T-helper 1 cell treated with Interleukin-12 subunit alpha and Interleukin-12 subunit beta and Interleukin-4 antibody, amounts not matched to agents 30 μg/mL and 1 μg/mL, for 36 hours (primary cell): ENCODE measurements at regions not wholly inside any gene's neighbourhood (a gene's known extent, or its start where the extent isn't known, plus 50 kb on each side); places are given as distances from the start of the nearest gene placed in this dataset.
"Not testable (repeated sequence)": the region's sequence is repeated elsewhere in the genome, so short reads cannot be mapped to it uniquely, and the experiment has no call there.

Experiments used
- H3K27ac Mint-ChIP-seq: one replicate; pipeline ENCODE4 v1.8.0; 2021; ENCODE audit warnings: mild to moderate bottlenecking, mixed read lengths
- H3K27me3 Mint-ChIP-seq: one replicate; pipeline ENCODE4 v1.8.0; 2021; ENCODE audit warnings: low read depth, mixed read lengths
- H3K36me3 Mint-ChIP-seq: one replicate; pipeline ENCODE4 v1.8.0; 2021; ENCODE audit warnings: low read depth, mixed read lengths
- H3K4me1 Mint-ChIP-seq: one replicate; pipeline ENCODE4 v1.8.0; 2021; ENCODE audit warnings: low read depth, mixed read lengths
- H3K4me3 Mint-ChIP-seq: one replicate; pipeline ENCODE4 v1.8.0; 2021; ENCODE audit warnings: mild to moderate bottlenecking, moderate library complexity, mixed read lengths
- H3K9me3 Mint-ChIP-seq: one replicate; pipeline ENCODE4 v1.8.0; 2021; ENCODE audit warnings: mixed read lengths

- H3K4me3 Mint-ChIP-seq = no peak overlapping the region
- H3K4me1 Mint-ChIP-seq = peaks cover 17% of the 10 kb centered on the region
- H3K9me3 Mint-ChIP-seq = no peaks in the 10 kb centered on the region
- H3K27me3 Mint-ChIP-seq = peaks cover 4% of the 10 kb centered on the region
- H3K27ac Mint-ChIP-seq = no peak overlapping the region
- H3K36me3 Mint-ChIP-seq = no peaks in the 10 kb centered on the region
These were observed 79.3 kb upstream of the RASA1 start for GRCh38 chr5:87188391-87188790.

- no peak overlapping the region for H3K27ac Mint-ChIP-seq
- no peaks in the 10 kb centered on the region for H3K36me3 Mint-ChIP-seq
- H3K27me3 Mint-ChIP-seq = no peaks in the 10 kb centered on the region
- peaks cover 16% of the 10 kb centered on the region for H3K4me1 Mint-ChIP-seq
- no peak overlapping the region for H3K4me3 Mint-ChIP-seq
- H3K9me3 Mint-ChIP-seq = no peaks in the 10 kb centered on the region
These were observed 77.6 kb upstream of the RASA1 start for GRCh38 chr5:87190041-87190440.

DNA sequence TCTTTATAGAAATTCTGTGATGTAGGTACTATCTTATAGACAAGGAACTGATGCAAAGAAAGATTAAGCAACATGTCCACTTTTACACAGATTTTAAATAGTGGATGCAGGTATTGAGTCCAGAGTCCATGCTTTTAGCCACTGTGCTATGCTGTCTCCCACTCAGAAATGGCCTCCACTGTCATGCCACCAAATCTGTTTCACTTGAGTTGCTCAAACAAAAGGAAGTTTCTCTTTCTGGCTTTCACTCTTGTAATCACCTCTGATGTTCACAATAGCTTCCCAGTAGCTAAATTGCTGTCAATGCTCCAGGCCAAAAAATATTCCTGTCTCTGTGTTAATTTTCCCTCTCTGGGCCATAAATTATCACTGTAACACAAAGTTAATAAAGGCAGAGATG, 77.0 kb upstream of the RASA1 start:
- no peaks in the 10 kb centered on the region for H3K9me3 Mint-ChIP-seq
- H3K27me3 Mint-ChIP-seq = no peaks in the 10 kb centered on the region
- H3K4me3 Mint-ChIP-seq = no peak overlapping the region
- H3K27ac Mint-ChIP-seq = no peak overlapping the region
- H3K4me1 Mint-ChIP-seq = peaks cover 19% of the 10 kb centered on the region
- H3K36me3 Mint-ChIP-seq = no peaks in the 10 kb centered on the region

DNA sequence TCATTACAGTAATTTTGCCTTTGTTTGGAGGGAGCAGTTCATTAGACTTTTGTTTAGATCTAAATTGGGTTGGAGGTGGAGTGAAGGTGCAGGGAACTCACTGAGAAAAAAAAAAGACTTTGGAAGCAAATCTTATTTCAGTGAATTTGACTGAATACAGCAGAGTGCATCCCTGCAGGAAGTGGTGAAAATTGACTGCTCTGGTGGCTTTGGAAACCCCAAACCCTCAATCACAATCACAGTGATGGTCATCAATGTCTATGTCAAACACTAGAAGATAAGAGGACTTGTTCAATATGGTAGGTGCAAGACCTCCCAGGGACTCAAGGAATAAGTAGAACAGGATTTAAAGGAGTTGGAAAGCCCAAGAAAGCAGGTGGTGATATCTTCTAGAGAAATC, 76.0 kb upstream of the RASA1 start:
- H3K27ac Mint-ChIP-seq = no peak overlapping the region
- H3K9me3 Mint-ChIP-seq = no peaks in the 10 kb centered on the region
- H3K27me3 Mint-ChIP-seq = no peaks in the 10 kb centered on the region
- H3K4me1 Mint-ChIP-seq = peaks cover 19% of the 10 kb centered on the region
- H3K36me3 Mint-ChIP-seq = no peaks in the 10 kb centered on the region
- no peak overlapping the region for H3K4me3 Mint-ChIP-seq

DNA sequence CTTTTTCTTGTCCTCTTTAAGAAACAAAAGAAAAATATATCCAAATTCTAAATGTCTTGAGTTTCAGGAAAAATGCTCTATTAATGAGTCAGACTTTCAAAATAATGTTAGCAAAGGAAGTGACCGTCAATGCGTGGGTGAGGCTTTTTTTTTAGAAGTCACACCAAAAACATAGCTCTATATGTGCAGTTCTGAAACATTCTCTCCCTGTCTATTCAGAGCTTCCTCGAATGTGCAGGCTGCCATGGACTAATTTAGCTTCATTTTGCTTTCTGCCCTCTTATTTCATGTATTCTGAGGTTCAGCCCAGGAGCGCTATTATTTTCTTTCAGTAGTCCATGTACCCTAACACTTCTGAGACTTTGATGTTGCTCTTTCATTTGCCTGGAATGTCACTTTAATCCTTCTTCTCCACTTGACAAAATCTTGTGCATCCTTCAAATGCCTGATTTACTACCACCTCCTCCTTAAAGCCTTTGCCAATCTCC, 72.5 kb upstream of the RASA1 start:
- no peak overlapping the region for H3K4me3 Mint-ChIP-seq
- H3K4me1 Mint-ChIP-seq = peaks cover 19% of the 10 kb centered on the region
- H3K27ac Mint-ChIP-seq = no peak overlapping the region
- H3K27me3 Mint-ChIP-seq = no peaks in the 10 kb centered on the region
- peaks cover 6% of the 10 kb centered on the region for H3K9me3 Mint-ChIP-seq
- H3K36me3 Mint-ChIP-seq = no peaks in the 10 kb centered on the region

GRCh38 chr5:87195616-87196015, 72.1 kb upstream of the RASA1 start:
- Mint-ChIP-seq H3K27me3 (no peaks in the 10 kb centered on the region), H3K27ac (no peak overlapping the region), H3K4me1 (peaks cover 19% of the 10 kb centered on the region), H3K4me3 (no peak overlapping the region), H3K9me3 (peaks cover 11% of the 10 kb centered on the region), H3K36me3 (no peaks in the 10 kb centered on the region)

GRCh38 chr5:87198010-87198409, 69.7 kb upstream of the RASA1 start:
- H3K4me3 Mint-ChIP-seq = no peak overlapping the region
- H3K27ac Mint-ChIP-seq = no peak overlapping the region
- no peaks in the 10 kb centered on the region for H3K36me3 Mint-ChIP-seq
- H3K27me3 Mint-ChIP-seq = peaks cover 4% of the 10 kb centered on the region
- H3K9me3 Mint-ChIP-seq = peaks cover 19% of the 10 kb centered on the region
- peaks cover 5% of the 10 kb centered on the region for H3K4me1 Mint-ChIP-seq

DNA sequence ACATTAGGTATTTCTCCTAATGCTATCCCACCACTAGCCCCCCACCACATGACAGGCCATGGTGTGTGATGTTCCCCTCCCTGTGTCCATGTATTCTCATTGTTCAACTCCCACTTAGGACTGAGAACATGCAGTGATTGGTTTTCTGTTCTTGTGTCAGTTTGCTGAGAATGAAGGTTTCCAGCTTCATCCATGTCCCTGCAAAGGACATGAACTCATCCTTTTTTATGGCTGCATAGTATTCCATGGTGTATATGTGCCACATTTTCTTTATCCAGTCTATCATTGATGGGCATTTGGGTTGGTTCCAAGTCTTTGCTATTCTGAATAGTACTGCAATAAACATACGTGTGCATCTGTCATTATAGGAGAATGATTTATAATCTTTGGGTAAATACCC, 68.4 kb upstream of the RASA1 start:
- H3K36me3 Mint-ChIP-seq, H3K4me3 Mint-ChIP-seq, H3K4me1 Mint-ChIP-seq, H3K27me3 Mint-ChIP-seq, H3K27ac Mint-ChIP-seq: not testable (repeated sequence)
- H3K9me3 Mint-ChIP-seq = peaks cover 19% of the 10 kb centered on the region

GRCh38 chr5:87199704-87200103, 68.0 kb upstream of the RASA1 start:
- H3K4me1 Mint-ChIP-seq, H3K27ac Mint-ChIP-seq, H3K27me3 Mint-ChIP-seq, H3K4me3 Mint-ChIP-seq, H3K36me3 Mint-ChIP-seq: not testable (repeated sequence)
- peaks cover 19% of the 10 kb centered on the region for H3K9me3 Mint-ChIP-seq

DNA sequence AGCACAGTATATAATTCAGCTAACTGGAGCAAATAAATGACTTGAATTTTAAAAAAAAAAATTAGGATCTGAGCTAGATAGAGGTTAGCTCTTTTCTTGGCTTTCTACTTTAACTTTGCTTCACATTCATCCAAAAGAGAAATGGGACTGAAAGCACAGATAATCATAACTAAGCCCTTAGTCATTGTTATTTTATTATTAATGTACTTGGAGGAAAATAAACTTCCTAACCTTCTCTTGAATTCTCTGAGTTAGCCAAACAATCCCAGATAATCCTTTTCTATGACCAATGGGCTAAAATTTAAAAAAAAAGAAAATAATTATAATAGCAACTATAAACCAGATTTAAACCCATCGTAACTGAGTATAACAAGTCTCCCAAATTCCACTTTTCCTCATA, 57.6 kb upstream of the RASA1 start:
- Mint-ChIP-seq H3K9me3 (peaks cover 5% of the 10 kb centered on the region), H3K4me1 (no peaks in the 10 kb centered on the region), H3K27me3 (peaks cover 8% of the 10 kb centered on the region), H3K27ac (no peak overlapping the region), H3K36me3 (no peaks in the 10 kb centered on the region), H3K4me3 (no peak overlapping the region)

- Mint-ChIP-seq H3K27ac (no peak overlapping the region), H3K27me3 (peaks cover 10% of the 10 kb centered on the region), H3K4me3 (no peak overlapping the region), H3K36me3 (no peaks in the 10 kb centered on the region), H3K9me3 (peaks cover 5% of the 10 kb centered on the region), H3K4me1 (no peaks in the 10 kb centered on the region)
These were observed 56.9 kb upstream of the RASA1 start for GRCh38 chr5:87210743-87211142.

GRCh38 chr5:87211676-87212075, 56.0 kb upstream of the RASA1 start:
- H3K36me3 Mint-ChIP-seq = no peaks in the 10 kb centered on the region
- H3K27me3 Mint-ChIP-seq = peaks cover 10% of the 10 kb centered on the region
- H3K27ac Mint-ChIP-seq = no peak overlapping the region
- H3K4me1 Mint-ChIP-seq = no peaks in the 10 kb centered on the region
- no peak overlapping the region for H3K4me3 Mint-ChIP-seq
- H3K9me3 Mint-ChIP-seq = peaks cover 5% of the 10 kb centered on the region

DNA sequence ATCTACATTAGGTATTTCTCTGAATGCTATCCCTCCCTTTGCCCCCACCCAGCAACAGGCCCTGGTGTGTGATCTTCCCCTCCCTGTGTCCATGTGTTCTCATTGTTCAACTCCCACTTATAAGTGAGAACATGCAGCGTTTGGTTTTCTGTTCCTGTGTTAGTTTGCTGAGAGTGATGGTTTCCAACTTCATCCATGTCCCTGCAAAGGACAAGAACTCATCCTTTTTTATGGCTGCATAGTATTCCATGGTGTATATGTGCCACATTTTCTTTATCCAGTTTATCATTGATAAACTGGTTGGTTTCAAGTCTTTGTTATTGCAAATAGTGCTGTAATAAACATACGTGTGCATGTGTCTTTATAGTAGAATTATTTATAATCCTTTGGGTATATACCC, 55.5 kb upstream of the RASA1 start:
- not testable (repeated sequence) for H3K9me3 Mint-ChIP-seq, H3K4me1 Mint-ChIP-seq, H3K27ac Mint-ChIP-seq, H3K4me3 Mint-ChIP-seq, H3K36me3 Mint-ChIP-seq
- peaks cover 10% of the 10 kb centered on the region for H3K27me3 Mint-ChIP-seq

- not testable (repeated sequence) for H3K27ac Mint-ChIP-seq, H3K4me1 Mint-ChIP-seq, H3K9me3 Mint-ChIP-seq, H3K4me3 Mint-ChIP-seq, H3K36me3 Mint-ChIP-seq, H3K27me3 Mint-ChIP-seq
These were observed 50.2 kb upstream of the RASA1 start for GRCh38 chr5:87217480-87217879.
